GM18505 (cell line): ENCODE measurements at regions not wholly inside any gene's neighbourhood (a gene's known extent, or its start where the extent isn't known, plus 50 kb on each side); places are given as distances from the start of the nearest gene placed in this dataset.

Experiments used
- ATAC-seq: cut with Tn5 transposase; IDR thresholded peaks from one replicate; pipeline ENCODE4 v1.9.1; 2021; ENCODE audit not compliant: unreplicated experiment
- POLR2A ChIP-seq: IDR thresholded peaks from 4 replicates; pipeline ENCODE4 v1.6.1; 2011; ENCODE audit warnings: borderline replicate concordance; ENCODE audit not compliant: insufficient read depth, insufficient read length; ENCODE audit errors: extremely low read depth

DNA sequence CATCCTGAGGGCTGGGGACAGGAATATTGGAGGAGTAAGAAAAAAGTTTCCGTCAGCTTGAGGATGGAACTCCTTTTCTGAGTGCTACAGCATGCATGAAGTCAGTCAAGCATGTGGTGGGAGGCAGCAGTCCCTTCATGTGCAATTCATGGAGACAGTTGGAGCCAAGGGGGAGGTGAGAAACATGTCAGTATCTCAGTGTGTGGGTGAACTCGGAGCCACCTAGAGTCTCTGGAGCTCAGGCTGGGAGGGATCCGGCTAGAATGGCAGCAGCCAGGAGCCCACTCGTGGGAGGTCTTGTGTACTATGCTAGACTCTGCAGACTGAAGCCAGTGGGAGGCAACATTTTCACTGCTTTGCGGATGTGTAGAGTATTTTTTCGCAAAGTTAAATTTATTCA lies 60.3 kb downstream of the AVPR1A start:
- no peak for ATAC-seq
- no peak for TF ChIP-seq POLR2A

DNA sequence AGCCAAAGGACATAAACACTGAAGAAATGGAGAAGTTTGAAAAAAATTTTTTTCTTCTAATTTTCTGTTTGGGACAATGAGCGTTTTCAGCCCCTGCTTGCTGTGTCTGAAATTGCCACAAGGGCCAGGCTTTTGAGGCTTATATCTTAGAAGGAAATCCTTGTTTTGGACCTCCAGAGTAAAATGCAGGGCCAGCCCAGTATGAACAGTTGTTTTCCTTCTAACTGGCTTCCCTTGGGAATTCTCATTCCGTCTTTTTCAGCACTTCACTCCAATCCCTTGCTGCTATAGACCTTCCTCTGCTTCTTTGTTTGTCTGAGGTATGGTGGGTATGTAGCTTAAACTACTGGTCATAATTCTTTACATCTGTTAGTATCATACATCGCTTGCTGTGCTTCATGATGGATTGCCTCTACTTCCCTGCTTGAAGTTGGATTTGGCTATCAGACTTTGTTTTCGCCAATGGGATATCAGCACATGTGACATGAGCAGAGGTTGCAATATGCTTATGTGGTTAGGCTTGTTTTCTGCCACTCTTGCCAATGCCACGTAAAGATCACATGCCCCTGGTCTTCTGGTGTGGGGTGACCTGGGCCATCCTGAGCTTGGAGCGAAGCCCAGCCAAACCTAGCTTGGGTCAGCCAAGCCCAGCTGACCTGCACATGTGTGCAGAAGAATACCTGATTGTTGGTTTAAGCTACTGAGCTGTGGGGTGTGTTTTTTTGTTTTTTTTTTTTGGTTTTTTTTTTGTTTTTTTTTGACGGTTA lies 64.7 kb downstream of the AVPR1A start:
- no peak for ATAC-seq
- no peak for TF ChIP-seq POLR2A

DNA sequence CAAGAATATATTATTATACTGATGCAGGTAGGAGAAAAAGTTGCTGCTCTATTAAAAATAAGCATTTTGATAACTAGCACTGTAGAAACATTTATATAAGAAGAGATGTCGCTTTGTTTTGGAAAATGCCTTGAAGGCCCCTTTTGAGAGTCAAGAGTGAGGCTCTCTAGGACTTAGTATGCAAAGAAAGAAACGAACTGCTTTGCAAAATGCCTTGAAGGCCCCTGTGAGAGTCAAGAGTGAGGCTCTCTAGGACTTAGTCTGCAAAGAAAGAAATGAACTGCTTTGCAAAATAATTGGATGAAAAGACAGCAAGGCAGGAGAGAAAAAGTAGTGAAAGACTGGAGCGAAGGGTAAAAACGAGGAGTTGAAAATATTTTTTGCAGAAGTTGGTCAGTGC lies 65.9 kb downstream of the AVPR1A start:
- no peak for ATAC-seq
- no peak for TF ChIP-seq POLR2A

DNA sequence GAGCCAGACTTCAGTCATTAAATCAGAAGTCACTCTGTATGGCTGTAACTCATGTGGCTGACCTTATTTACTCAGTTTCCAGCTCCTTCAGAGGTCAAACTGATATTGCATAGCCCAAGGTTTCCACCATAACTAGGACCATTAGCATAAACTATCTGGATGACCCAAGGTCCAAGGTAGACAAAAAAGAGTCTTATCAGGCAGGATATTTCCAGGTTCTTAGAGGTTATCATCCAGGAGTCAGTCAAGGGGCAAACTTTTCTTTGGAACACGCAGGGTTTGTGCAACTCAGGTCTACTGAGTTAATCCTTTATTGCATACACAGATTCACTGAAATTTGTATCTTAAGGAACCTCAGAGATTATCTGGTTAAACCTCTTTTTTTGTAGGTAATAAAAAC lies 66.5 kb downstream of the AVPR1A start:
- no peak for TF ChIP-seq POLR2A

DNA sequence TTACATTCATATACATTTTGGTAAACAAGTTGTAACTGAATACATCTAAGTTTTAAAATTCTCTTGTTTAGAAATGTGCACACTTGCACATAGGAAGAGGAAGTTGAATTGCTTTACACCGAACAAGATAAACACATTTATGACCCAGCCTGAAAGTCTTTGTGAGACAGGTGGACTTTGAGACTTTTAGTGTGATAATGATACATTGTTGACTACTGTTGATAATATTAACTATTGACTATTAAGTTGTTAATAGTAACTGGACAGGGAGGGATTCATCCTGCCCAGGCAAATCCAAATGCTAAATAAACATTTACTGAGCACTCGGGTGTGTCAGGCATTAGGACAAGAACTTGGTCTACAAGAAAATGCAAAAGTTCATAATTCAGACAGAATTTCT lies 68.0 kb downstream of the AVPR1A start:
- no peak for TF ChIP-seq POLR2A
- no peak for ATAC-seq

More for the DNA sequence above, 66.5 kb downstream of the AVPR1A start:
- ATAC-seq, result no peak

DNA sequence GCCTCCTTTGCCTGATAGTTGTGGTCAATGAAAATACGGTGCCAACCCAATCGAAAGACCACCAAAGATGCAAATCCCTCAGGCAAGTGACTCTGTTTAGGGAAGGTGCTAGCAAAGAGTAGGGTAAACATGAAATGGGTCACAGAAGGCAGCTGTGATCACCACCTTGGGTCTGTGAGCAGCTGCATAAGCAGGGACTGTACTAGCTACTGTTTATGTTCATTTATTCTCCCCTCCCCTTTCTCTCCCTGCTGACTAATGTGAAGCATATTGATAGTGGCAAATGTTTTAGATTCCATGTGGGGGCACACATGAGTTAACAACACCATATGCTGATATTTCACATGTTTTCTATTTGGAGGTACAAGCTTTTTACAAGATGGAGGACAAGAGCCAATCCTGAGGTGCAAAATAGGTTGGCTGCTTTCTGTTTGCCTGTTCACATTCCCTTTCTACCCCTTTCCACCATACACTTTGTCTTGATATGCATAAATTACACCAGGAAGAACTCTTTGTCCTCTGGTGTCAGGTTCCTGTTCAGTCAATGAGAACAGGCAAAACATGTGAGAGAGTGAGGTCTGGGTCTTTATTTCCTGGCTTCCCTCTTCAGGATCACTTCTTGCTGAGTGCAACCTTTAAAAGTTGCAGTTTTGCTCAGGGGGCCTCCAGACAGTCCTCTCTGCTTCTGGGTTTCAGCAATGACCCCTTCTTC lies 71.1 kb downstream of the AVPR1A start:
- no peak for TF ChIP-seq POLR2A

DNA sequence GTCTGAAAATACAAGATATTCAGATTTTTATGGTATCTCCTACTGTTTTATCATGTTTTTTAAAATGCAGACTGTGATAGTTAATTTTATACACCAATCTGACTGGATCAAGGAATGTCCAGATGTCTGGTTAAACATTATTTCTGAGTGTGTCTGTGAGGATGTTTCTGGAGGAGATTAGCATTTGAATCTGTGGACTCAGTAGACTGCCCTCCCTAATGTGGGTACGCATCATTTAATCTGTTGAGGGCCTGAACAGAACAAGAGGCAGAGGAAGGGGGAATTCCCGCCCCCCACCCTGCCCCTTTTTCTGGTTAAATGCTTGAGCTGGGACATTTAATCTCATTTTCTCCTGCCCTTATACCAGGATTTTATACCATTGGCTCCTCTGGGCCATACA lies 72.1 kb downstream of the AVPR1A start:
- TF ChIP-seq POLR2A, result no peak
- no peak for ATAC-seq

More for the DNA sequence above, 71.1 kb downstream of the AVPR1A start:
- ATAC-seq, result no peak

DNA sequence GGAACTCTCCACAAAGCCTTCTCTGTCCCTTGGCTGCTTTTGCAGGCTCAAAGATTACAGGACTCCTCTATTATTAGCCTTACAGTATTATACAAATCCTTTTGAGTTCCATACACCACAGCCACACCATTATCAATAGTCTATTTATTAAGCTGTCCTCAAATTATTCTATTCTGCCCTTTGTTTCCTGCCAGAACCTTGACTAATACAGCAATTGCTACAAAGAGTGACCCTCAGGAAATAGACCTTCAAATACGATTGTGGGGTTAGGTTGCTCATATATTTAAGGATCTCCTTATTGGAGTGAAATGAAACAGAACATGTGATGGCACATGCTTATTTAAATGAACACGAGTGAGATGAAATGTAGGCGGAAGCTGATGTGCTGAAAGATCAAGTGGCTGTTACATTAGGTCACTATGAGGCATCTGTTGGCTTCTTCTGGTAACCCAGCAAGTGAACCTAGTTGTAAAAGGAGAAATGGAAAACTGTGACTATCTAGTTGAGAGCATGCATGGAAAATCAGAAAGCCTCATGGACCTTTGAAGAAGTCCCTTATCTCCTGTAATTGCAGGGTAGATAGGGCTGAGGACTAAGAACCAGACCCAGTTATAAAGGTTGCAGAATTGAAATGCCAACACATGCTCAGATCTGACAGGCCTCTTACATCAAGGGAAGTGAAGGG lies 75.5 kb downstream of the AVPR1A start:
- no peak for ATAC-seq
- TF ChIP-seq POLR2A, result no peak

DNA sequence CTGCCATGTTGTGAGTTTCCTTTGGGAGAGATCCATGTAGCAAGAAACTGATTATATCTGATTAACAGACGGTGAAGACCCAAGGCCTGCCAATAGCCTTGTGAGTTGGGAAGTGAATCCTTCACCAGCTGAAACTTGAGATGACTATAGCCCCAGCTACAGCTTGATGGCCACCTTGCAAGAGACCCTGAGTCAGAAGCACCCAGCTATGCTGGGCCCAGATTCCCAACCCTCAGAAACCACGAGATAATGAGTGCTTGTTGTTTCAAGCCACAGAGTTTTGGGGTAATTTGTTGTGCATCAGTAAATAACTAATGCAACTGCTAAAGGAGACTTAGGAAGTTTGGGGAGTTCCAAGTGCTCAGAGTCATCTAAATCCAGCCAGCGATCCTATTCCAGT lies 80.3 kb downstream of the AVPR1A start:
- no peak for ATAC-seq
- no peak for TF ChIP-seq POLR2A

DNA sequence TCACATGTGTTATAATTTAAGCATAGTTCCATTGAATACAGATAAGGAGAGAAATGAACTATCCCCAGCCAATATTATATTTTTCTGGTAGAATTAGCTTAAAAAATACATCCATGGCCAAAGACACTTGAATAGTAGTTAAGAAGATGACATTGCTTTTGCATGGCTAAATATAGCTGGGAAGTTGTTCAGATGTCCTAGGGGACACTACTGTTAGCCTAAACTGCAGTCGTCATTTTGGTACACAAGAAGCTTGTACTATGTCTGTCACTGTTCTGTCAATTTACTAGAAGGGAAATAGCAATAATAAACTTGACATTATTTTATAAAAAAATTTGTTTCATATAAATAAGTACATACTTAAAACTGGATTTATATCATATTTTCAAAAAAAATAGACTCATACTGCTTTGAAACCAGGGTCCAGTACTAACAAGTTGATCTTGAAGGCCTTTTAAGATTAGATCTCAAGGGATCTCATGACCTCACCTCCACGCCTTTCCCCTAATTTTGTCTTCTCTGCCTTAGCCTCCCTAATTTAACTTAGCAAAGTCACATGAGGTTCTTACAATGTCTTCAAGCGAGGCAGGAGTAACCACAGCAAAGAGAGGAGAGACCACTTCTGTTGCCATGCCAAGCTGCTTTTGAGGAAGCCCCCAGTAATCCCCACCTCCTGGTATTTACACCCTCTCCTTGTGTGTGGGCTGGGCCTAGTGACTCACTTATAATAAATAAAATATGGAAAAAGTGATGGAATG lies 81.0 kb downstream of the AVPR1A start:
- no peak for ATAC-seq
- no peak for TF ChIP-seq POLR2A

DNA sequence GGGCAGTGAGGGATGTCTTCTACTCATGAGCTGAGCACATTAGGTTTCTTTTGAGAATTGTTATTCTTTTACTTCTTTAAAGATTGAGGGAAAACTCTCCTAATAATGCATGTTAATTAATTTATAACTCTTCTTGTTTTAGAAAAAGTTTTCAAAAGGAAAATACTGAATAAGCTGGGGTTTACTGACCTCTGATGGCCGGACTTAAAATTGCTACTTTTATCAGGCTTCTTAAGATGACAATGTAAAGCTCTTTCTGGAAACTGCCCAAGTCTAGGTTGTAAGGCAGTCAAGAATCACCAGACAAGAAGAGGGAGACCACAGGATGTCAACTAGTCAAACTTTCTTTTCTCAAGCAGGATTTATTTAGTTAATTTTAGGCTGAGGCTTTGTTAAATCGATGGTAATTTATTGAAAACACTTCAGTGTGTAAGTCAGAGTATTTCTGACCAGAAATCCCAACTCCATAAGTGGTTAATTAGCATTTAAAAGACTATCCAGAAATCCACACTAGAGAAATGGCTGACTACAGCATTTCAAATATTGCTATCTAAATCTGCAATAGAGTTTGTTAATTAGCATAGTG lies 82.1 kb downstream of the AVPR1A start:
- peak; percentile 73 for ATAC-seq
- TF ChIP-seq POLR2A, result no peak

DNA sequence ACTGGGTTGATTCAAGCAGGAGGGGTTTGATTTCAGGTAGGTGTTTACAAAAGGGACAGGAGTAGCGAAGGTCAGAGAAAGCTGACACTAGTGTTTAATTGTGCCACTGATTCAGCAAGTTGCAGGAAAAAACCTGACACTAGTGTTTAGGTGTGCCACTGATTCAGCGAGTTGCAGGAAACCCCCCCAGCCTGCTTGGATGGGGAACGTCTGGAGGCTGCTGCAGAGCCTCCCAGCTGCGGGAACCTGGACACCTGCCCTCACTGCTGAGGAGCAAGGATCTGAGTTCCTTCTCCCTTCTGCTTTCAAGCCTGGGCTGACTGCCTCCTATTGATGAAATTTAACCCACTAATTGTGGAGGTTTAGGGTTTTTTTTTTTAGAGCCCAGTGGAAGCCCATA lies 84.2 kb downstream of the AVPR1A start:
- ATAC-seq, result no peak

DNA sequence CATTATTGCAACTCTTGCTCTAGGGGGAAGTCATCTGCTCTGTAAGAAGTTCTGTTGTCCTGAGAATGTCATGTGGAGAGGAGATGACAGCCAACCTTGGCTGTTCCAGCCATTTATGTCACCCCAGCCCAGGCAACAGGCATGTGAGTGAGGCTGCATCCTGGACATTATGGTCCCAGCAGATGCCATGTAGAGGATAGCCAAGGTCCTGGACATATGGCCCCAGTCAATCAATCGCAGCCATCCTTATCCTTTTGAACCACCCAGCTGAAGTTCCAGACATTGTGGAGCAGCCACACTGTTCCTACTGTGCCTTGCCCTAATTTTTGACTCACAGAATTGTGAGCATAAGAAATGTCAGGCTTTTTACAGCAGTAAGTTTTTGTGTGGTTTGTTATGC lies 84.9 kb downstream of the AVPR1A start:
- no peak for ATAC-seq

More for the DNA sequence above, 84.2 kb downstream of the AVPR1A start:
- TF ChIP-seq POLR2A, result no peak

More for the DNA sequence above, 84.9 kb downstream of the AVPR1A start:
- no peak for TF ChIP-seq POLR2A
